ENCODE measurements at regions not wholly inside any gene's neighbourhood (a gene's known extent, or its start where the extent isn't known, plus 50 kb on each side); places are given as distances from the start of the nearest gene placed in this dataset.
A peak's percentile ranks its signal among the peaks of the same experiment; 100 is the strongest.
"Not testable (repeated sequence)": the region's sequence is repeated elsewhere in the genome, so short reads cannot be mapped to it uniquely, and the experiment has no call there.

DNA sequence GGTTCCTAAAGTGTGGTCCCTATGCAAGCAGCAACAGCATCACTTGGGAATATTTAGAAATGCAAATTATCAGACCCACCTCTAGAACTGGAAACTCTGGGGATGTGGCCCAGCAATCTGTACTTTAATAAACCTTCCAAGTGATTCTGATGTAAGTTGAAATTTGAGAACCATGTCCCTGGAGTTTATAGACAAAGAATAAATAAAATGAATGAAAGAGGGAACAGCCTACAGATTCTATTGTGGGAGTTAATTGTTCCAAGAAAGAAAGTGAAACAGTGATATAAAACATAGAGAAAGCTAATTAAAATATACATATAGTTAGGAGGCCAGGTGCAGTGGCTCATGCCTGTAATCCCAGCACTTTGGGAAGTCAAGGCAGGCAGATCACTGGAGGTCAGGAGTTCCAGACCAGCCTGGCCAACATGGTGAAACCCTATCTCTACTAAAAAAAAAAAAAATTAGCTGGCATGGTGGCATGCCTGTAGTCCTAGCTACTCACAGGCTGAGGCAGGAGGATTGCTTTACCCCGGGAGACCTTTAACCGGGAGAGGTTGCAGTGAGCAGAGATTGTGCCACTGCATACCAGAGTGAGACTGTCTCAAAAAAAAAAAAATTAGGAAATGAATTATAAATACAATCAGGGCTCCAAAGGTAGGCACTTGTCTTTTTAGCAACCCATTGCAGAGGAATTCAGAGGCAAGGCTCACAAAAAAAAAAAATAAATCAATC, 507.5 kb downstream of the NAV3 start:
- DNase-seq (ENCODE audit: low read depth in 2 of 2), result no peak

DNA sequence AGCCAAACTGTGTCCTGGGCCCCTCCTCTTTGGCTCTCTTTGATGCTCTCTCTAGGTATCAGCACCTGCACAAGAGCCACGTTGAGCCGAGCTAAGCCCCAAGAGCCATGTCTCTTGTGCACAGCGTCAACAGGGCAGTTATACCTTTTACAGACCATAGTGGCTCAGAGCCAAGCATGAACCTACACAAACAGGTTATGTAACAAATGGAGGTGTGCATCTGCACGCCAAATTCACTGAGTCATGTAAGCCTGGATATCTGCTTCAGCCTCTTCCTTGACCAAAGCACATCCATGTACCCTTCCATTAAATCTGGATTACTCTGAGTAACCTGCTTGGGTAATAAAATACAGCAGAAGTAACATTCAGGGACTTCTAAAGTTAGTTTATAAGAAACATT, 509.7 kb downstream of the NAV3 start:
- DNase-seq (ENCODE audit: low read depth in 2 of 2), result no peak

DNA sequence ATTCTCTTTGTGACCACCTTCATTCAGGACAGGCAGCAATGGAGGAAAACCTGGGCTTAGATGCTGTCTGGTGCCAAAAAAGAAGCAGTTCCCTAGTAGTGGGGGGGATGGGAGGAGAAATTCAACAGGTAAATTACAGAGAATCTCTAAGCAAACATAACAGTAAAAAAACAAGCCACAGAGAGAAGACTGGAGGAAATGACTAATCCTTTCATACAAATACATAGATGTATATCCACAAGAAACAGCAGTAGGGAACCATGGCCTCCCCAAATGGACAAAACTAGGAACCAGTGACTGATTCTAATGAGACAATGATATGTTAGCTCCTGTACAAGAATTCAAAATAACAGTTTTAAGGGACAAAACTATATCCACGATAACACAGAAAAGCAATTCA, 513.0 kb downstream of the NAV3 start:
- DNase-seq (ENCODE audit: low read depth in 2 of 2), result no peak

GRCh38 chr12:78359520-78359919, 505.1 kb upstream of the SYT1 start:
- peak; percentile 4 to 8 for DNase-seq (ENCODE audit: low read depth in 2 of 2)

- DNase-seq (ENCODE audit: low read depth in 2 of 2), result no peak
Measured at GRCh38 chr12:78361683-78362082, 502.9 kb upstream of the SYT1 start.

GRCh38 chr12:78371284-78371683, 493.3 kb upstream of the SYT1 start:
- DNase-seq (ENCODE audit: low read depth in 2 of 2), result no peak

DNA sequence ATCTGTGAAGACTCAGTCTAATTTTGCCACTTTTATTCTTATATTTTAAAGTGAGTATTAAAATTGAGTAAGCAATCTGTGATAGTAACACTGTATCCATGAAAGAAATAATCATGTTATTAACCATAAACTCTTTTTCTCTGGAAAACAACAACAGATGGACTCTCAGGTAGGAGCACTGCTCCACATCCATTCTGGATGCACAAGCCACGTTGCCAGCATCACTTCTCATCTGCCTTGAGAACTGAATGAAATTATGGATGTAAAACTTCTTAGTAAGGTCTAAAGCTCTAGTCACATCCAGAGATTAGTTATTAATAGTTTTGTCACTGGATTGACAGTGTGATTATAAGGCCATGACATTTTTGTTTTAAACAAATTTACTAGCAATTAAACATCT, 489.1 kb upstream of the SYT1 start:
- DNase-seq (ENCODE audit: low read depth in 2 of 2), result no peak

- DNase-seq (ENCODE audit: low read depth in 2 of 2), result no peak
Measured at GRCh38 chr12:78376257-78376656, 488.3 kb upstream of the SYT1 start.

- not testable (repeated sequence) for DNase-seq (ENCODE audit: low read depth in 2 of 2)
Measured at GRCh38 chr12:78379065-78379464, 485.5 kb upstream of the SYT1 start.

GRCh38 chr12:78383414-78383813, 481.2 kb upstream of the SYT1 start:
- DNase-seq (ENCODE audit: low read depth in 2 of 2), result no peak

- no peak for DNase-seq (ENCODE audit: low read depth in 2 of 2)
Measured at GRCh38 chr12:78384541-78384940, 480.0 kb upstream of the SYT1 start.

DNA sequence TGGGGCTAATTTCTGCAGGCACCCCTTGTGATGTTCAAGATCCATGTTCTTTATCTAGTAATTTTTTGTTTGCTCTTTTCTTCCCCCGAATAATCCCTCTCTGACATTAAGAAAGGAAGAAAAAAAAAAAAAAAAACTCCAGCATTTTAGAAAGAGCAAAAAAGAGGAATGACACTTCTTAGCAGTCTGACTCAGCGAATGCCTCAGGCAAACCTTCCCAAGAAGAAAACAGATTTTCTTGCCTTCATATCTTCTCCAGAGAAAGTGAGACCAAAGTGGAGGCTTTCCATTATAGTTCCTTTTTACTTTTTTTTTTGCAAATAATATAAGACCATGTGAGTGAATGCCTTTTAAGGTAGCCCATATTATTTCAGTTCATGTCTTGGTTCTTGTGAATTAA, 479.0 kb upstream of the SYT1 start:
- no peak for DNase-seq (ENCODE audit: low read depth in 2 of 2)

- DNase-seq (ENCODE audit: low read depth in 2 of 2), result no peak
Measured at GRCh38 chr12:78386871-78387270, 477.7 kb upstream of the SYT1 start.

DNA sequence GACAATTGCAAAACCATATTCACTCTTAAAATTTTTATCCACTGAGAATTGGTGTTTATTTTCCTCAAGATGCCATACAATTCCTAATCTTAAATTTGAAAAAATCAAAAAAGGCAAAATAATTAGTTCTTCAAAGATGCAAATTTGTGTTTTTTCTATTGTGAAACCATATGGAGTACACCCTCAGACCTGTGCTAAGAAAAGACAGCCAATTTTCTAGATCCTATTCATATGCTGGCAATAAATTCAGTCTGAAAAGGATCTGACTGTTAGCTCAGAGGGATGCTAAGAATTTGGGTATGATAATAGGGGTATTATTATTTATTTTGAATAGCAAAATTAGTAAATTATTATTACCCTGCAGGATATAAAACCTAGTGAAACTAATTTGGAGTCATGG, 476.9 kb upstream of the SYT1 start:
- no peak for DNase-seq (ENCODE audit: low read depth in 2 of 2)

- DNase-seq (ENCODE audit: low read depth in 2 of 2), result no peak
Measured at GRCh38 chr12:78388461-78388860, 476.1 kb upstream of the SYT1 start.

DNA sequence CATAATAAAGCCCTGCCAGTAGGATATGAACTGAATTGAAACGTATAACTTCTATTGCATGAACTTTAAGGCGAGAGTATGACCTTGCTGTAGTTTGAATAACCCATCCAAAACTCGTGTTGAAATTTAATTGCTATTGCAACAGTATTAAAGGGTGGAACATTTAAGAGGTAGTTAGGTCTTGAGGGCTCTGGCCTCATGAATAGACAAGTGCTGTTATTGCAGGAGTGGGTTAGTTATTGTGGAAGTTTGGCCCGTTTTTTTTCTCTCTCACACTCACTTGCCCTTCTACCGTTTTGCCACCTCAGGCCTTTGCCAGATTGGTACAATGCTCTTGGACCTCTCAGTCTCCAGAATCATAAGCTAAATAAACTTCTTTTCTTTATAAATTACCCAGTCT, 473.7 kb upstream of the SYT1 start:
- DNase-seq (ENCODE audit: low read depth in 2 of 2), result no peak

DNA sequence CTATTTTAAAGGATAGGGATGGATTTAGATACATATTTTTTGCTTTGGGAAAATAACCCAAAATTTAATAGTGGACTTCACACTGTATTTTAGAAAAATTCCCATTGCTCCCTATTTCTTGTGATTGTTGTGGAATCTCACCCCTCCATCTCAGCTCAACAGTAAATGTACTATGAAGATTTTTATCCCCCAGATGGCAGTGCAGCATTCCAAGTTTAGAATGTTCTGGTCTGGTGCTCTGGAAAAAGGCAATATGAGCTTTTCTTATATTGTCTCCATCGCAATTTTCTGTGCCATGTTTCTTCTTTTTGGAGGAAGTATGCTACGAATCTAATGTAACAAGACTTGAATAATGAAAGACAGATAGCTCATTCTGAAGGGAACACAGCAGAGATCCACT, 471.7 kb upstream of the SYT1 start:
- DNase-seq (ENCODE audit: low read depth in 2 of 2), result peak in 1 of 2 experiments; percentile 5

- no peak for DNase-seq (ENCODE audit: low read depth in 2 of 2)
Measured at GRCh38 chr12:78395961-78396360, 468.6 kb upstream of the SYT1 start.

DNA sequence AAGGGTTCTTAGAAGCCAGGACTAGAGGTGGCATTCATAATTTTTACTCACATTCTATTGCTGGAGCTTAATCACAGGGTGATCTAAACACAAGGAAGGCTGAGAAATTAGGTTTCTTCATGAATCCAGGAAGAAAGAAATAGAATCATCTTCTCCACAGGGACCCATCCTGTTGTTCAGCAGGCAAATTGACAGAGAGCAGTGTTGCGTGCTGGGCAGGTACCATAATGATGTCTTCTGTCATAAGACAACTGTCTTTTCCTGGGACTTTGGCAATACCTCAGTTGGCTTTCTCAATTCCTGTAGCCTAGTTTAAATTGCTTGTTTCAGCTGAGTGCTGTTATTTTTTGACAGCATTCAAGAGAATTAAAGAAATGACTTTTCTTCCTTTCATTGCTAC, 468.0 kb upstream of the SYT1 start:
- no peak for DNase-seq (ENCODE audit: low read depth in 2 of 2)

DNA sequence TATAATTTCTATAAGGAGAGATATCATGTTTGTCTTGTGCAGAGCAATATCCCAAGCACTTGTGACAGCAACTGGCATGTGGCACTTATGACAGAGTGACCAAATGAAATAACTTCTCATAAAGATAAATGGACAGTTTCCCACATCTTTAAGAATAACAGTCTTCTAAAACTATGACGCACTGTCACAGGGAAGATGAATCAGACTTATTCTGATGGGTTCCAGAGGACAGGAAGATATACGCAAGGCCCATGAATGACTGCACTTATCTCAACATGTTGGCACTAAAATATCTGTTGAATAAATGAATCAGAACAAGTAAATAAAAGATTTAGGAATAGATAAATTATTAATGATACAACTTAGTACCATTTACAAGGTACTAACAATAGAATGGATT, 465.8 kb upstream of the SYT1 start:
- DNase-seq (ENCODE audit: low read depth in 2 of 2), result no peak

- DNase-seq (ENCODE audit: low read depth in 2 of 2), result no peak
Measured at GRCh38 chr12:78402366-78403134, 462.0 kb upstream of the SYT1 start.

DNA sequence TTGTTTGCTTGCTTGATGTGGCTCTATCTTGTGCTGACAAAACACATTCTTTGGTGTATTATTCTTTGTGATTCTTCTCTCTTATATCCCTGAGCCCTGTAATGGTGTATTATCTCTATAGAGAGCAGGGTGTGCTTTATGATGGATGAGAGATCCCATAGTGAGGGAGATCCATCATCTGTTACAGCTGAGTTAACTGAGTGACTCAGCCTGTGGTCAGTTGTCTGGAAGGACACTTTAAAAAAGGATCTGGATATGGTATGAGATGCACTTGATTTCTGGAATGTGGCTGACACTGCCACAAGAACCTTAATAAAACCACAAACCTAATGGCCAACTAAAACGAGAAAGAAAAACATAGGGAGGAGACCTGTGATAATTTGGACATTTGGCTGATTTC, 461.4 kb upstream of the SYT1 start:
- DNase-seq (ENCODE audit: low read depth in 2 of 2), result peak; percentile 33 to 36

GRCh38 chr12:78403681-78404080, 460.9 kb upstream of the SYT1 start:
- peak in 1 of 2 experiments; percentile 9 for DNase-seq (ENCODE audit: low read depth in 2 of 2)

All from fibroblast of skin of left biceps (primary cell).